DMS153 (cell line): ENCODE measurements at regions not wholly inside any gene's neighbourhood (a gene's known extent, or its start where the extent isn't known, plus 50 kb on each side); places are given as distances from the start of the nearest gene placed in this dataset.

ENCODE experiments used
- DNase-seq: peaks from one replicate; lab custom pipeline; 2025; lab: John Stamatoyannopoulos, UW

DNA sequence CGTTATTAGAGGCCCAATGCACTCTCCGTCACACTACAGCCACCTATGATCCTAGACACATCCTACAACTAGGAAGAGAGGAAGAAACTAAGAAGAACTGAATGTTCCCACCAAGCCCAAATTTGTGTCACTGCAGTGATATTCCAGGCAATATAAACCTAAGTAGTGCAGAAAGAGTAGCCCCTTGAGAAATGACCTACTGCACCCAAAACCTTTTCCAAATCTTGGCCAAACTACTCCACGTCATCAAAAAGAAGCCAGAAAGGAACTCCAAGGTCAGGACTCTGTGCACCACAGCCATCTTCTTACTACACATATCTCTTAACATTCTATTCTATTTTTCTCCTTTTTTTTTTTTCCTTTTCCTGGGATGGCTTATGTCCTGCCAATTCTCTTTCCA lies 60.2 kb downstream of the ADAMTS1 start:
- no peak for DNase-seq

DNA sequence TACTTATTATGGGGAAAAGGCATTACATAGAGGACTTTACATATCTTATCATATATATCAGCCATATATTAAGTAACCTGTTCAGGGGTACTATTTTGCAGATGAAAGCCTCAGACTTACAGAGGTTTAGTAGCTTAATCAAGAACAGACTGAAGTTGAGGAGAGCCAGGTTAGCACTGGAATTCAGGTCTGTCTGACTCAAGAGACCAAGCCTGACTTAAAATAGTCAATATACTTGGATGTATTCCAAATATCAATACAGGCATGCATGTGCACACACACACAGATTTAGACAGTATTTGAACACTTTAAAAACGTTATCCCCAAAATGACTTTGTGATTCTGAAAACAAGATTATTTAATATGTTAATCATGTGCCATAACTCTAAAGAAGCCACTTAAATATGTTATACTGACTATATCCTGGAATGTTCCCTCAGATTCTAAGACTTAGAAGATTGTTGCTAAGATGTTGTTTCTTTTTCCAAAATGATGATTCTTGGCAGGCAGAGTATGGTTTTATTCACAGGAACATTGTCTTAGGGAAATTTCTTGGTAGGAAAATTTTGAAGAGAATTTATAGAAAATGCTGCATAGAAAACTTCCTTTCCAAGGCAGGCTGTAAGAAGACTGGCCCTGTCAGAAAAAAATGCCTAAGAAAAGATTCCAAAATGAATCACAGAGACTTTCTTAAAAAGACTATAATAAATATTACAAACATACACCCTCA lies 61.6 kb downstream of the ADAMTS1 start:
- DNase-seq: no peak

DNA sequence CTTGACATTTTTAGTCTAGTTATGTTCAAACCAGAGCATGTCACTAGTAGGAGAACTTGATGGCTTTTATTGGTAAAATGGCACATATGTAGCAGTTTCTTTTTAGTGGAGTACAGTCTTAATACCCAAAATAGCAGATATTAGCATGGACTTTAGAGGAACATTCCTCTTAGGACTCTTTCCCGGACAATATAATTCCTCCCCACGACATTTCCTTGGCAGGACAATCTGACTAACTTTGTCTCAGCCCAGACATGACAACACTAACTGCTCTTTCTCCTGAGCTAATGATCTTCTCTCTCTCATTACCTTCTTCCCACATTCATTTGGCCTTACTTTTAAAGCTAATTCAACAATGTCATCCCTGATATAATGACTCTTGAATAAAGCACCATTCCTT lies 62.5 kb downstream of the ADAMTS1 start:
- DNase-seq: no peak

DNA sequence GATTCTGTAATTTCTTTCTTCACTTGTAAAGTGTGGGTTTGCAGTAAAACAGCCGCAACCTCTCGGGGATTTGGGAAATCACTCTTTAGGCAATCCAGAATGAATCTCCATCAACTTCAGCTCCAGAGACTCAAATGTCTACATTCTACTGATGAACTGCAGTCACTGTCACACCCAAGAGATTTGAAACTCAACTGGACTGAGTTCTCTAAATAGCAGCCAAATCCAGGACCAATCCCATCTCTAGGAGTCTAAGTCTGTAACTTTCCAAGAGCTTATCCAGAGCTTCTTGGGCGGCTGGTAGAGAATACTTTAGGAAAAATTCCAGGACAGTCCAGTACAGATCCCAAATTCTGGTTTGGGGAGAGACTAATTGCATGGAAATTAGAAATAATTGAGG lies 62.9 kb downstream of the ADAMTS1 start:
- DNase-seq: no peak

DNA sequence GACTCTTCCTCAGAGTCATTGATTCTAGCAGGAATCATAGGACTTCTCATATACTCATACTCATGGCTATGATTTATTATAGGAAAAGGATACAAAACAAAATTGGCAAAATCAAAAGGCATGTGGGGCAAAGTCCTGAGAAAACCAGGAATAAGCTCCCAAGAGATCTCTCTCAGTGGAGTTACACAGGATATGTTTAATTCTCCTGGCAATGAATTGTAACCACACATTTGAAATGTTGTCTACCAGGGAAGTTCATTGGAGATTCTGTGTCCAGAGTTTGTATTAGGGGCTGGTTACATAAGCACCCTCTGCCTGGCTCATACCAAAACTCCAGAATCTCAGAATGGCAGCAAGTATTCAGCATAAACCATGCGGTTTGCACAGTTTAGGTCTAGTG lies 63.9 kb downstream of the ADAMTS1 start:
- no peak for DNase-seq

GRCh38 chr21:26777166-26777565 lies 68.0 kb downstream of the ADAMTS1 start:
- DNase-seq: no peak

DNA sequence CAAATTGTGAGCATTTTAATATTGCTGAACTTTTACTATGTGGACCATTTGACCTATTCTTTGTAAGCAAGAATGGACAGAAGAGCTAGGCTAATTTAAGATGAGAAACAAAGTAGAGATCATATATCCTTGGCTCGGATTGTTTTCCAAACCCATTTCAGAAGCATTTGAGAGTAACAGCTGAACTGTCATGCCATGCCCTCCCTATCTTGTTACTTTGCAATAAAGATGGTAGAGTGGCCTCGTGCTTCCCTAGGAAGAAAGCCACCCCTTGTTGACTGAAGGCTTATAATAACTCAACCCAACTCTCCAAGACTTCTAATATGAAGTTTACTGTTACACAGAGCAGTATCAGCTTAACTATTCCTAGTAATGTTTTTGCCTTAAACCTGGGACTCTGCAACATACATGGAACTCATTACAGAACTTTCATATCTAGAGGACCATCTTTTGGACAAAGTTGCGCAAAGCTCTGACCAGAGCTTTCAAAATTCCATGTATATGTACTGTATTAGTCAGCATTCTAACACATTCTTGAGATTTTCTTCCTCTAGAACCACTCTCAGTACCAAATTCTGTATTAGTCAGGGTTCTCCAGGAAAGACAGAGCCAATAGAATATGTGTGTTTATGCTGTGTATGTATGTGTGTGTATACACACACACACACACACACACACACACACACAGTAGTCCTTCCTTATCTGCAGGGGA lies 68.7 kb downstream of the ADAMTS1 start:
- DNase-seq: no peak

DNA sequence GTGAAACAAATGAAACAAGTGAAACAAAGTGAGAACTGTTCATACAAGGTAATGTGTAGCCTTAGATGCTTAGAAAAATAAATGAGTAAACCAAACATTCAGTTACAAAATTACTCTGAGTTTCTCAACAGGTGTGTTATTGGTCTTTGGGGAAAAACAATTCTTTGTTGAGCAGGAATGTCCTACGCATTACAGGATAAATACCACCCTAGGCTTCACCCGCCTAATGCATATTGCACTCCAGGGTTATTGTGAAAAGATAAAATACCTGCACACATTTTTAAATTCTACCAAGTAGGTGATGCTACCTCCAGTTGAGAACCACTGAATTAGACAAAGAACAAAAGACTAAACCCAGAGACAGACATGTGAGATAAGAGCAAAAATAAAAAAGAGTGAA lies 72.2 kb downstream of the ADAMTS1 start:
- no peak for DNase-seq

GRCh38 chr21:26769613-26770188 lies 75.5 kb downstream of the ADAMTS1 start:
- DNase-seq: no peak

DNA sequence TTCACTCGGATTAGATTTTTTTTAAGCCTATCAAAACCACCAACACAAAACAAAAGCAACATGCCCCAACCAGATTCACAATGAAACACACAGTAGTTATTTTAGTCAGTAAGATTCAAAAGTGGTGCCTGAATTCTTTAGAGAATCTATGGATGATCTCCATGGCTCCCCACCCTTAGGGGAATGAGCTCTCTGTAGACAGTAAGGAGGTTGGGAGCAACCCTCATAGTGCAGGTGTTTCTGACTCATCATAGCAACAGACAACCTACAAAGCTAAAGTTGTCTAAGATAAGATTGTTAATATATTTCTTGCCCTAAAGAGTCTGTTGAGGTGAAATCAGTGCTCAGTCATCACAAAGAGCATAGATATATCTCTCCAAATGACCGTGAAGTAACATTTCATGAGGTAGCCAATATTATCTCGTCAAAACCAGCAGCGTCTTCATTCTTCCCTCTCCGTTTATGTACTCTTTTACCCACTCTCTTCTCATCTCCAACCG lies 78.3 kb downstream of the ADAMTS1 start:
- no peak for DNase-seq

- no peak for DNase-seq
Observed at GRCh38 chr21:26761174-26761915, 83.9 kb downstream of the ADAMTS1 start.

- no peak for DNase-seq
Observed at GRCh38 chr21:26759731-26760130, 85.5 kb downstream of the ADAMTS1 start.

DNA sequence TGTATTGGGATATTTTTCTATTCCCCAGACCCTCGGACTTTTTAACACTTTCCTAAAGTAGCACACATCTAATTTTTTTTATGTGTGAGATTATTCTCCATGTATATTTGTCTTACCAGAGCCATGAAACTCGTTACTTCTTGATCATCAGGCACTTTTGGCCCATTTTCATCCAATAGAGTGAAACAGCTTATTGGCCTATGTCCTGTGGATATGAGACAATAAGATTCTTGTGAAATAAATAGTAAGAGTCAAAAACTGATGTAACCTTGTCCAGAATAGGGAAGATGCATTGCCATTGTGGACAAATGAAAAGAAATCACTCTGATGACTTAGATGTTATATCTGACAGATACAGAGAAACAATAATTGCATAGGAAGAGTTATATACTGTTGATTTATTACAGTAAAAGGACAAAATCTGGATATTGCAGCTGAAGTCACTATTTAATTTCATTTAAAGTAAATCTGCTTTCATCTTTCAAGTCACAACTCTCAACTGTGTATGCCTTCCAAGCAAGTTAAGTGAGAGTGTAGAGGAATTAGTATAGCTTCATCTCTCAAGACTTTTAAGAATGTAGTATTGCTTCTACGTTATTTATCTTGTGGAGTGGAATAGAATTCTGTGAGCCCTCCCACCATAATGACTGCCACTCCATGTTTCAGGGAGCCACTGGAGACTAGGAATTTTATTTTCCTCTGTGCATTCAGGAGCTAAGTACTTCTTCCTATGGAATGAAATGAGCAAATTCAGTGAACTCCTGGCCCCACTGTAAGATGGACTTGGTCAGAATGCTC lies 86.9 kb downstream of the ADAMTS1 start:
- DNase-seq: no peak

- DNase-seq: no peak
Observed at GRCh38 chr21:26756491-26757159, 88.6 kb downstream of the ADAMTS1 start.

GRCh38 chr21:26754853-26755252 lies 90.4 kb downstream of the ADAMTS1 start:
- DNase-seq: no peak

DNA sequence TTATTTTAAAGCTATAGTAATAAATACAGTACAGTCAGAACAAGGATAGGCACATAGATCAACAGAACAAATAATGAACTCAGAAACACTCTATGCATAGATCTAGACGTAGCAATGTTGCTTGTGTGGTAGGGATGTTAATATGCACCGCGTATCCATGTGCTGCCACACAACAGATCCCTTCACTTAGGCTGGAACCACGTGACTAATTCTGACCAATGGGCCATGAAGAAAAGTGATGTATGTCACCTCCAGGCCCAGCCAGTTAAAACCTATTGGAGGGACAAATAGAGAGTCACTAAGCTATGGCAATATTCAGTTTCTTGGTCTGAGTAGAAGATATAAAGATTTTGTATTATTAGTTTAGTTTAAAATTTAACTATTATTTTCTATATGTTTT lies 91.4 kb downstream of the ADAMTS1 start:
- no peak for DNase-seq

DNA sequence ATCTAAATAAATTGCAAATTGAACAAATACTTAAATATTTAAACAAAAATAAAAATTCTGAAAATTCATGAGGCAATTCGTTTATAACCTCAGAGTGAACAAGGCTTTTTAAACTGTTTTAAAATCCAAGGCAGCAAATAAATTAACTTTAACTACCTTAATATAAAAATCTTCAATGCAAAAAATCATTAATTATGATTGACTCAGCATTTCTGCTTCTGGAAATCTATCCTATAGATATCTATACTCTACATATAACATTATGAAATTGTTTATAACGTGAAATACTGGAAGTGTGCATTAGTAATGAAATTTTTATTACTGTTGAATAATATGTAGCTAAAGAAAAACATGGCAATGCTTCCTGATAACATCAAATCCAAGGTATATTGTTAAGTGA lies 92.4 kb downstream of the ADAMTS1 start:
- no peak for DNase-seq

- no peak for DNase-seq
Observed at GRCh38 chr21:26751305-26751704, 93.9 kb downstream of the ADAMTS1 start.

DNA sequence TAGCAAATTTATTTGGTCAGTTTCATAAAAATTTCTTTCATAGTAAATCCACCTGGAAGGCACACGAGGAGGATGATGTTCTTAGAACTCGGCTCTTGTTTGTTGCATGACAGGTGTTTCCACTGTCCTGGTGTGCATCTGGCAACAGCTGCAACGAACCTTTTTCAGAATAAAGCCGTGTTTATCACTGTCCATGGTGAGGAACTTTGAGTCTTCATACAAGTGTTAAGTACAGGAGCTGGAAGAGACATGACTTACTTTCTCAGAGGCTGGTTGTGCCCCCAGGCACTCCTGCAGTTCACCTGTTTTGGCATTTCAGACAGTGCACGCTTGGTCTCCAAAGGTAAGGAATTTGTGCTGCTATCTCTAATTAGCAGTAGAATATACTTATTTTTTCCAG lies 97.1 kb downstream of the ADAMTS1 start:
- no peak for DNase-seq

DNA sequence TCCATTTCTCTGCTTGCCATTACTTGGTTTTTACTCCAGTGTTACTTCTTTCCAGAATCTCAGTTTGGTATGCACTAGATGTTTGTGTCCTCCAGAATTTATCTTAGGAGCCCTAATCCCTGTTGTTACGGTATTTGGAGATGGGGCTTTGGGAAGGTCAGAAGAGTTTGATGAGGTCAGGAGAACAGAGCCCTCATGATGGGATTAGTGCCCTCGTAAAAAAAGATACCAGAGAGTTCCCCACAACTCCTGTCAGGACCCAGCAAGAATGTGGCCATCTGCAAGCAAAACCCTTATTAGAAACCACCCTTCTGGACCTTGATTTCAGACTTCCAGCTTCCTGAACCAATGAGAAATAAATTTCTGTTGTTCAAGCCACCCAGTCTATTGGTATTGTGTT lies 98.0 kb downstream of the ADAMTS1 start:
- DNase-seq: no peak

DNA sequence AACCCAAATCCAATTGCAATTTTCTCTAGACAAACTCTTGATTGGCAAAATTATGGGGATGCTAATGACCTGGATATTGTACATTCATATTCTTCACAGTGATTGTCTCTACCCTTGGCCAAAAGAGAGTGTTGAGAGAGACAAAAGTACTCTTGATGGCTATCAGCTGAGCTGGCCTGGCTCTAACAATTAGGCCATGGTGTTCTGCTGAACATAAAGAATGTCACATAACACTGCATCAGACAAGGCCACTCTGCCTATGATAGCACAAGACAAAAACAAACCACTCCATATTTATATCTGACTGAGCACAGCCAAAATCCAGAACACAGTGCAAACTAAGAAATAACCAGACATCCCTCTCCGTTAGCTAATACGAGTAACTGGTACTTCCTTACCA lies 101.7 kb downstream of the ADAMTS1 start:
- no peak for DNase-seq
